Kidney epithelial cell (primary cell): ENCODE measurements at regions not wholly inside any gene's neighbourhood (a gene's known extent, or its start where the extent isn't known, plus 50 kb on each side); places are given as distances from the start of the nearest gene placed in this dataset.

ENCODE experiments used
- DNase-seq: peaks from one replicate; pipeline ENCODE4 v3.0.0-alpha.2; 2010; ENCODE audit warnings: low read depth
- H3K27me3 ChIP-seq: 2 replicates; pipeline ENCODE4 v1.6.0; 2011; ENCODE audit warnings: low read length; ENCODE audit not compliant: control insufficient read depth, insufficient read depth
- H3K36me3 ChIP-seq: 2 replicates; pipeline ENCODE4 v1.5.1; 2011; ENCODE audit warnings: low read length; ENCODE audit not compliant: control insufficient read depth, insufficient read depth
- H3K4me3 ChIP-seq: 2 replicates; pipeline ENCODE4 v1.5.1; 2011; ENCODE audit warnings: low read depth, mild to moderate bottlenecking, control low read depth, low read length
- CTCF ChIP-seq: IDR thresholded peaks from 2 replicates; pipeline ENCODE4 v1.5.1; 2011; ENCODE audit warnings: mild to moderate bottlenecking, moderate library complexity, low read length, control low read depth, inconsistent platforms; ENCODE audit not compliant: insufficient read depth, poor library complexity, severe bottlenecking

- DNase-seq, result no peak
- H3K4me3 ChIP-seq, result no peak overlapping the region
- H3K36me3 ChIP-seq, result no peaks in the 10 kb centered on the region
- no peak for TF ChIP-seq CTCF
- no peaks in the 10 kb centered on the region for H3K27me3 ChIP-seq
Measured at GRCh38 chrX:124986284-124986683, 333.4 kb upstream of the TEX13C start.

GRCh38 chrX:124993735-124994134 is 325.9 kb upstream of the TEX13C start:
- Histone ChIP-seq H3K4me3 (no peak overlapping the region), H3K36me3 (no peaks in the 10 kb centered on the region), H3K27me3 (no peaks in the 10 kb centered on the region)
- TF ChIP-seq CTCF, result no peak
- DNase-seq, result no peak

- no peaks in the 10 kb centered on the region for H3K27me3 ChIP-seq
- DNase-seq, result no peak
- H3K4me3 ChIP-seq, result no peak overlapping the region
- TF ChIP-seq CTCF, result no peak
- H3K36me3 ChIP-seq, result no peaks in the 10 kb centered on the region
Measured at GRCh38 chrX:124994404-124994803, 325.3 kb upstream of the TEX13C start.

- H3K27me3 ChIP-seq, result no peaks in the 10 kb centered on the region
- H3K4me3 ChIP-seq, result no peak overlapping the region
- H3K36me3 ChIP-seq, result no peaks in the 10 kb centered on the region
- no peak for TF ChIP-seq CTCF
- no peak for DNase-seq
Measured at GRCh38 chrX:125003746-125004446, 315.8 kb upstream of the TEX13C start.

- H3K4me3 ChIP-seq, result no peak overlapping the region
- DNase-seq, result no peak
- no peaks in the 10 kb centered on the region for H3K36me3 ChIP-seq
- TF ChIP-seq CTCF, result no peak
- H3K27me3 ChIP-seq, result no peaks in the 10 kb centered on the region
Measured at GRCh38 chrX:125004799-125005198, 314.9 kb upstream of the TEX13C start.

GRCh38 chrX:125005863-125006262 is 313.8 kb upstream of the TEX13C start:
- Histone ChIP-seq H3K36me3 (no peaks in the 10 kb centered on the region), H3K27me3 (no peaks in the 10 kb centered on the region), H3K4me3 (no peak overlapping the region)
- no peak for DNase-seq
- no peak for TF ChIP-seq CTCF
